AG09319 (cell line): ENCODE measurements at regions not wholly inside any gene's neighbourhood (a gene's known extent, or its start where the extent isn't known, plus 50 kb on each side); places are given as distances from the start of the nearest gene placed in this dataset.

Experiments
- DNase-seq: peaks from one replicate; pipeline ENCODE4 v3.0.0-alpha.2; 2010; ENCODE audit warnings: low read depth; ENCODE audit errors: extremely low read depth
- TF ChIP-seq, protein P1 (sequence below): IDR thresholded peaks from 2 replicates; pipeline ENCODE4 v1.5.1; 2011; ENCODE audit warnings: low read depth, mild to moderate bottlenecking, inconsistent platforms, low read length, moderate library complexity

DNA sequence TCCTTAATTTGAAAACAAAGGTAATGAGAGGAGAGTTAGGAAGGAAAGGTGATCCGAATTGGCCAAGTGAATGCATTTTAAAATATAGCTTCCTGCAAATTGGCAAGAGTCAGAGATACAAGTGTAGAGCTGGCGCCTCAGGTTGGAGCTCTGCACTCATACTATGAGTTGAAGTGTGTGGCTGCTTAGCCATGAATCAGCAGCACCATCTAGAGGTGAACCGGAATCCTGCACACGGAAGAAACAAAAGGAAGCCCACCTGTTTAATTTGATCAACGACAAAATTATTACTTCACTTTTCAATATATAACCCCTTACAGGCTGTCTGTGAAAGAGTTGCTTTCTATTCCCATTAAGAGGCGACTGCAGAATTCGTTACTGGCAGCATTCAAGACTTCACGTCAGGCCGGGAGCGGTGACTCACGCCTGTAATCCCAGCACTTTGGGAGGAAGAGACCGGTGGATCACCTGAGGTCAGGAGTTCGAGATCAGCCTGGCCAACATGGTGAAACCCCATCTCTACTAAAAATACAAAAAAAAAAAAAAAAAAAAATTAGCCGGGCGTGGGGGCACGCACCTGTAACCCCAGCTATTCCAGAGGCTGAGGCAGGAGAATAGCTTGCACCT, 1253.7 kb upstream of the CDH8 start:
- TF ChIP-seq, protein P1, sequence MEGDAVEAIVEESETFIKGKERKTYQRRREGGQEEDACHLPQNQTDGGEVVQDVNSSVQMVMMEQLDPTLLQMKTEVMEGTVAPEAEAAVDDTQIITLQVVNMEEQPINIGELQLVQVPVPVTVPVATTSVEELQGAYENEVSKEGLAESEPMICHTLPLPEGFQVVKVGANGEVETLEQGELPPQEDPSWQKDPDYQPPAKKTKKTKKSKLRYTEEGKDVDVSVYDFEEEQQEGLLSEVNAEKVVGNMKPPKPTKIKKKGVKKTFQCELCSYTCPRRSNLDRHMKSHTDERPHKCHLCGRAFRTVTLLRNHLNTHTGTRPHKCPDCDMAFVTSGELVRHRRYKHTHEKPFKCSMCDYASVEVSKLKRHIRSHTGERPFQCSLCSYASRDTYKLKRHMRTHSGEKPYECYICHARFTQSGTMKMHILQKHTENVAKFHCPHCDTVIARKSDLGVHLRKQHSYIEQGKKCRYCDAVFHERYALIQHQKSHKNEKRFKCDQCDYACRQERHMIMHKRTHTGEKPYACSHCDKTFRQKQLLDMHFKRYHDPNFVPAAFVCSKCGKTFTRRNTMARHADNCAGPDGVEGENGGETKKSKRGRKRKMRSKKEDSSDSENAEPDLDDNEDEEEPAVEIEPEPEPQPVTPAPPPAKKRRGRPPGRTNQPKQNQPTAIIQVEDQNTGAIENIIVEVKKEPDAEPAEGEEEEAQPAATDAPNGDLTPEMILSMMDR: peak; percentile 32
- no peak for DNase-seq

DNA sequence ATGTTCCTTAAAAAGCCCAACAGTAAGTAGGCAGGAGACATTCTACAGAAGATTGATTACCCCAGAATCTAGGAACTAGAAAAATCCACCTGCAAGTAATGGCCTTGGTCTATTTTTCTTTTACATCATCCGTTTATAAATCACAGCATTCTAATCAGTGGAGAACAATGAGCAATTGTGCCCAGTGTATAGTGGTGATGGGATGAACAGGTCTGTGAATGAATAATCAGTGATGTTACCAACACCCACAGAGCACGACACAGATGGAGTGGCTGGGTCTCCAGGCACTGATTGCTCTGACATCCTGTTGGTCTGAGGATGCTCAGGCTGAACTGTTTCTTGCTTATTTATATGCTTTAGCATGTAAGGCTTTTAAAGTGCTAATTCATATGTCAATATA, 1251.2 kb upstream of the CDH8 start:
- TF ChIP-seq, protein P1: no peak
- no peak for DNase-seq

DNA sequence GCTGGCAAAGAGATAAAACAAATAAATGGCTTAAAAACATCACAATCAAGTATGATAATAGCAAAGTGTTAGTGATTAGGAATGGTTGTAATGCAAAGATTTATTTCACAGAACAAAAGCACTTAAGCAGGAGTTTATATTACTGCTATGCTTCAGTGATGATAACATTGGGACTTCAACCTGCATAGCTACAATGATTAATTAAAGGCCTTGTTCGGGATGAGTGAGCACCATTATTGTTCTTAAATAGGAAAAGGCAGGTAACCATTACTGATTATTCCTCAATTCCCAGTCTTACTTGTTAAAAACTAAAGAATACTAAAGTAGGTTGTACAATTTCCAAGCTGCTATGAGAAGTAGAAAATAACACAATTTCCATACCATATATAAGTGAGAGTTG, 1247.5 kb upstream of the CDH8 start:
- DNase-seq: no peak

DNA sequence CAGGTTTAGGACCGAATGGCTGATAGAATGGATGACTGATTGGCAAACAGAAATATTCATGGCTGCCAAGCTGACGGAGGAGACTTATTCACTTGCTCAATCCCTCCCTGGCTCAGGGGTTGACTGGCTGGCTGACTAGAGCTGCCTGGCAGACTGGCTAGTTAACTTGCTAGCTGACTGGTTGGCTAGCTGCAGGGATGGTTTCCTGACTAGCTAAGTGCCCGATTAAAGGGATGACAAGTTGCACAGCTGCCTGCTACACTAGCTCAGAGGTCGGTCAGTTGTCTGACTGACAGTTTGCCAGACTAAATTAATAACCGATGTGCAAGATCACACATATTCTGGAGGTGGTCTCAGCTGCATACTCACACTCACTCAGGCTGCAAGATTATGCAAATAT, 1208.4 kb upstream of the CDH8 start:
- DNase-seq: no peak
- TF ChIP-seq, protein P1: no peak

More for the DNA sequence above, 1247.5 kb upstream of the CDH8 start:
- TF ChIP-seq, protein P1: no peak

DNA sequence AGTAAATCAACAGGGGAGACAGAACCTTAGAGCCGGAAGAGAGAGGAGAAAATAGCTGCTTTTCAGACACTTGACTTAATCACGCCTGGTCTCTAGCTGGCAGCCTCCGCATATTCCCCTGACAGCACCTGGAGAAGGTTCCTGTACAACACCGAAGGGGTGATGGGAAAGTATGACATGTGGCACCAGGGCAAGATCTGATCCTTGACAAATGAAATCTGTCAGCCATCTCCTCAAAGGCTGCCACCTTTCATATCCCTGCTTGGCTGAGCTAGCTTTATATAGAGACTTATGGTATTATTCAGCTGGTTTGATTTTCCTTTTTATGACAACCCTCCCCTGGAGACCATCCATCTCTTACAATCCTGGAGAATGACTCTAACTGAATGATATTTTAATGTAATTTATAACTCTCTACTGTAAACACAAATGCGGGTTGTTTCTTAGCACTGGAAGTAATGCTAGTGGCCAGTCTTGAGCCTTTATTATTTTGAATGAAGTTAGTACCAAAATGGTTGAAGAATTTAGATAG, 1205.3 kb upstream of the CDH8 start:
- DNase-seq: no peak
- TF ChIP-seq, protein P1: no peak

DNA sequence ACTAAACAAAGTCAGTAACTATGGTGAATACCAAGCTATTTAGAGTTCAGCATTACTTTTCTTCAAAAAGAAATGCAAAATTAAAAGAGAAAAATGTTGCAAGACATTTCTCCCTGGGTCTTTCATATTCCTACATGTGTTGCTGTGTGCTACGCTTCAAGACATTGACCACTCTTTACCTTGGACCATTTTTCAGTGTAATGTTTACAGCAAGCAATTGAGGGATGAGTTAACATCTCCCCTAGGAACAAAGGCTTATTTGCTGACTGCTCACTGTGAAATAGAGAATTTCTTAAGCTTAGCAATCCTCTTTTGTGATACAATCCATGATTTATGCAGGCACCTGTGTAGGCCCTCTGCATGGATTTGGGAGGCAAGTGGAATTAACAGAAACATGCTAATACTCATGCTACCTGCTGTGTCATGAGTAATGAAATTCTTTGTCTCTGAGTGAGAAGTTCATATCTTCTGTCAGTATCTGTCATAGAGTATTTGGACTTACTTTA, 1202.9 kb upstream of the CDH8 start:
- no peak for DNase-seq
- TF ChIP-seq, protein P1: no peak

DNA sequence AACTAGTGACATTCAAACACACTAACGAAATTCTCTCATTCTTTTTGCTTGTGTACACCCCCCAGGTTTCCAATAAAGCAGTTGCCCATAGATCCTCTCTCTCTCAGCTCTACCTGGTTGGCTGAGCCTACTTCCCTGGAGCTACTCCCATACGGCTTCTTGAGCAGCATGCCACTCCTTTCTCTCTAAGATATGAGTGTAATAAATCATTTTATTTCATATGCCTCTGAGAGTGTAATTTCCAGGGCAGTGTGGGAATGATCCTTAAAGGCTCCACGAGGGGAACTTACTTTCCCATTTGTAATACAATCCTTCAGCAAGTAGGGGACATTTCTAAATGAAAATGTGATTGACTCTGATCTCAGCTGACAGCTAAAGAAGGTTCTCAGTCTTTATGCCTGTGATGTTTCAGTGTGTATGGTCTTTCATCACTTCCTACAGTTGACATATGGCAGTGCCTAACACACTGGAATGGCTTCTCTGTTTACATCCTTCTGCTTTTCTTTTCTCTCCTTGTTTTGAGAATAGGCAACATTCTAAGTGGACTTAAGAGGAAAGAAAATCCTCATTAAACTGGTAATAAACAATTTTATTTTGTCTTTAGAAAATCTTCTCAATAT, 1194.3 kb upstream of the CDH8 start:
- DNase-seq: no peak
- TF ChIP-seq, protein P1: no peak
